Activated naive CD4-positive, alpha-beta T cell treated with anti-CD3 and anti-CD28 coated beads for 36 hours (primary cell): ENCODE measurements at regions not wholly inside any gene's neighbourhood (a gene's known extent, or its start where the extent isn't known, plus 50 kb on each side); places are given as distances from the start of the nearest gene placed in this dataset.

Experiments used
- CTCF ChIA-PET: fragments of 350-600 bp; sonication (Branson Sonifier 250); formaldehyde crosslinking; loops from one replicate; lab custom pipeline; 2021; ENCODE audit warnings: antibody characterized with exemption; lab: Charles Lee
- DNase-seq: peaks from one replicate; pipeline ENCODE4 v3.0.0-alpha.2; 2020
- H3K27ac Mint-ChIP-seq: one replicate; pipeline ENCODE4 v1.8.0; 2021; ENCODE audit warnings: mild to moderate bottlenecking, mixed read lengths
- H3K27me3 Mint-ChIP-seq: one replicate; pipeline ENCODE4 v1.8.0; 2021; ENCODE audit warnings: low read depth, mixed read lengths
- H3K36me3 Mint-ChIP-seq: one replicate; pipeline ENCODE4 v1.8.0; 2021; ENCODE audit warnings: low read depth, mixed read lengths
- H3K4me1 Mint-ChIP-seq: one replicate; pipeline ENCODE4 v1.8.0; 2021; ENCODE audit warnings: low read depth, mixed read lengths
- H3K4me3 Mint-ChIP-seq: one replicate; pipeline ENCODE4 v1.8.0; 2021; ENCODE audit warnings: mild to moderate bottlenecking, moderate library complexity, mixed read lengths
- H3K9me3 Mint-ChIP-seq: one replicate; pipeline ENCODE4 v1.8.0; 2021; ENCODE audit warnings: mixed read lengths
- intact Hi-C: fragments of 100-400 bp; cut with micrococcal nuclease; formaldehyde crosslinking; loops from one replicate; pipeline ENCODE4 v1.15.1; 2023

- peak overlapping the region; percentile 46 for H3K27ac Mint-ChIP-seq
- H3K4me1 Mint-ChIP-seq: peaks cover 23% of the 10 kb centered on the region
- H3K9me3 Mint-ChIP-seq: no peaks in the 10 kb centered on the region
- H3K36me3 Mint-ChIP-seq: no peaks in the 10 kb centered on the region
- CTCF ChIA-PET: interaction anchor here (0.6 to 1.0 kb wide), 4 partner anchors 11 to 32 kb away, joined by 3 to 4 read pairs (median 4); no protein-coding TSS in a partner anchor
- no peak overlapping the region for H3K4me3 Mint-ChIP-seq
- intact Hi-C loops: loop anchor here (1.0 to 5.0 kb wide), 6 partner anchors 31 to 1879 kb away; no protein-coding TSS in a partner anchor
- H3K27me3 Mint-ChIP-seq: peaks cover 68% of the 10 kb centered on the region
- DNase-seq: peak; percentile 86
Measured at GRCh38 chr6:6515691-6516607, 72.6 kb upstream of the LY86 start.

GRCh38 chr6:6516666-6517458 lies 71.7 kb upstream of the LY86 start:
- H3K4me3 Mint-ChIP-seq: no peak overlapping the region
- peaks cover 72% of the 10 kb centered on the region for H3K27me3 Mint-ChIP-seq
- H3K27ac Mint-ChIP-seq: peak overlapping the region; percentile 46
- intact Hi-C loops: loop anchor here (2.0 to 5.0 kb wide), 3 partner anchors 44 to 1880 kb away; no protein-coding TSS in a partner anchor
- H3K4me1 Mint-ChIP-seq: peaks cover 23% of the 10 kb centered on the region
- CTCF ChIA-PET: interaction anchor here (0.6 to 1.0 kb wide), 3 partner anchors 17 to 29 kb away, joined by 3 to 4 read pairs (median 4); no protein-coding TSS in a partner anchor
- no peaks in the 10 kb centered on the region for H3K9me3 Mint-ChIP-seq
- peak; percentile 42 for DNase-seq
- H3K36me3 Mint-ChIP-seq: no peaks in the 10 kb centered on the region

DNA sequence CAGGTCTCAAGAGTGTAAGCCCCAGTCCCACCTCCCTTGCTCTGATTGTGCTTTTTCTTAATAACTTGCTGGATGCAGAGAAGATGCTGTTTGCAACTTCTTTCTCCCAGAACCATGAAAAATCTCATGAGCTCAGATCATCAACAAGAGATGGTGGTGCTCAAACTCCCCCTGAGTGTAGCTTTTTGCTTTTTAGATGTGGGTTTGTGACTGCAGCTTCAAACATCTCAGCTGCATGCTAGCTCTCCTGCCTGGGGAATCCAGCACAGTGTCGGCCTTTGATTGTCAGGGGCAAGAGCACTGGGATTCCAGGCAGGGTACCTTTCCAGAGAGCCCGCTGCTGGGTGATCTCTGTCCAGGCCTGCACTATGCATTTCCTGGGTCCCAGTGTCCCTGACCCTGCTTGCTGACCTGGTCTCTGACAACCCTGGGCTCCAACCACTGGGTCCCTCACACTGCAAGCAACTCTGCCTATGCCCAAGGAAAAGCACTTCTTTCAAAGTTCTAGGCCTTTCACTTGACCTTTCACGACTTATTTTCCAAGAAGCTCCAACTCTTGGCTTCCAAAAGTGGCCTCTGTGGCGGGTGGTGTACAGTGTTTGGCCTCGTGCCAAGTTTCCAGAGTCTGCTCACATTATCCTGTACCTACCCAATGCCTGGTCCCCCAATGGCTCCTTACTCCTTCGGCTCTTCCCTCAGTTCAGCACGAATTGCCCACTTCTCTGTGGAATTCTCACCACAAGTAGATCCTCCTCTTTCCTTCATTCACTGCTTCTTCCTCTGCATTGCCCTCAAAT lies 69.7 kb upstream of the LY86 start:
- Mint-ChIP-seq H3K27ac (no peak overlapping the region), H3K36me3 (no peaks in the 10 kb centered on the region), H3K4me1 (peaks cover 23% of the 10 kb centered on the region), H3K4me3 (no peak overlapping the region), H3K27me3 (peaks cover 70% of the 10 kb centered on the region), H3K9me3 (no peaks in the 10 kb centered on the region)
- intact Hi-C loops: loop anchor here (5.0 kb wide), 2 partner anchors 1727 to 1882 kb away; no protein-coding TSS in a partner anchor
- DNase-seq: no peak
- CTCF ChIA-PET: no interaction called here

GRCh38 chr6:6521961-6522482 lies 66.5 kb upstream of the LY86 start:
- intact Hi-C loops: no loop called here
- no peak overlapping the region for H3K4me3 Mint-ChIP-seq
- no peaks in the 10 kb centered on the region for H3K36me3 Mint-ChIP-seq
- no peak for DNase-seq
- CTCF ChIA-PET: interaction anchor here (0.7 kb wide), 1 partner anchor 16 kb away, joined by 3 read pairs; no protein-coding TSS in a partner anchor
- H3K9me3 Mint-ChIP-seq: no peaks in the 10 kb centered on the region
- H3K27ac Mint-ChIP-seq: no peak overlapping the region
- H3K27me3 Mint-ChIP-seq: peaks cover 73% of the 10 kb centered on the region
- peaks cover 13% of the 10 kb centered on the region for H3K4me1 Mint-ChIP-seq

- no peaks in the 10 kb centered on the region for H3K9me3 Mint-ChIP-seq
- no peak overlapping the region for H3K27ac Mint-ChIP-seq
- no peak for DNase-seq
- H3K27me3 Mint-ChIP-seq: peaks cover 77% of the 10 kb centered on the region
- CTCF ChIA-PET: no interaction called here
- H3K36me3 Mint-ChIP-seq: no peaks in the 10 kb centered on the region
- intact Hi-C loops: no loop called here
- peaks cover 12% of the 10 kb centered on the region for H3K4me1 Mint-ChIP-seq
- no peak overlapping the region for H3K4me3 Mint-ChIP-seq
Measured at GRCh38 chr6:6522709-6523108, 65.8 kb upstream of the LY86 start.

DNA sequence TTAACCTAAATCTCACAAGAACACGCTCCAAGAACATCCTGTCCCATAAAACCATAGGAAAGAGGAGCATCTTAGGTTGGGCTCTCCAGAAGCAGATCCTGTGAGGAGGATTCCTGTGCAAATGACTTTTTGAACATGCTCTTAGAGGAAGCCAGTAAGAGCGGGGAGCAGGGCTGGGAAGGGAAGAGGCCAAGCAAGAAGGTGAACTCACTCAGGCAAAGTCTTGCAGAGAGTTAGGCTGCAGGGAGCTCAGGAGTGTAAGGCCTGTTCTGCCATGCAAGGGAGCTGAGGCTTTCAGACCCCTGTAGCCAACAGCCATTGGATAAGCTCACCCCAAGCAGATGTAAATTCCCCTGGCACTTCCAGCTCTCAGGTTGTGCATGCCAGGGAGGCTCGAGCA lies 63.6 kb upstream of the LY86 start:
- intact Hi-C loops: no loop called here
- Mint-ChIP-seq H3K36me3 (no peaks in the 10 kb centered on the region), H3K27me3 (peaks cover 64% of the 10 kb centered on the region), H3K4me3 (no peak overlapping the region), H3K27ac (no peak overlapping the region), H3K4me1 (peaks cover 7% of the 10 kb centered on the region), H3K9me3 (no peaks in the 10 kb centered on the region)
- CTCF ChIA-PET: no interaction called here
- DNase-seq: no peak

GRCh38 chr6:6525933-6526332 lies 62.6 kb upstream of the LY86 start:
- H3K27ac Mint-ChIP-seq: no peak overlapping the region
- peaks cover 7% of the 10 kb centered on the region for H3K4me1 Mint-ChIP-seq
- H3K4me3 Mint-ChIP-seq: no peak overlapping the region
- intact Hi-C loops: no loop called here
- no peaks in the 10 kb centered on the region for H3K36me3 Mint-ChIP-seq
- no peaks in the 10 kb centered on the region for H3K9me3 Mint-ChIP-seq
- H3K27me3 Mint-ChIP-seq: peaks cover 60% of the 10 kb centered on the region
- CTCF ChIA-PET: interaction anchor here (0.6 to 1.4 kb wide), 3 partner anchors 9 to 160 kb away, joined by 3 to 5 read pairs (median 4); no protein-coding TSS in a partner anchor
- DNase-seq: no peak

DNA sequence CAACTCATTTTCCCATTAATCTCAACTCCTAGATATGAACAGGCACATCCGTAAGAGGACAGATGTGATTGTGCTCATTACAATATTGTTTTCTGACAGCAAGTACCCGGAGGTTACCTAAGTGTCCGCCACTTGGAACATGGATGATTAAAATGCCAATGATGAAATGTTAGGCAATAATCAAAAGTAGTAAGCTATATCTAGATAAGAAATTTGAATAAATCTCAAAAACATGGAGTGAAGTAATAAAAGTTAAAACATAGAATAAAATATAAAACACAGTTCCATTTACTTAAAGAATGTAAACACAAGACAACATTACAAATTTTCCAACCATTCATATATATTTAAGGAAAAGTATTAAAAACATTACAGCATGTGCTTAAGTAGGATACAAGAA lies 59.2 kb upstream of the LY86 start:
- CTCF ChIA-PET: interaction anchor here (0.6 to 1.7 kb wide), 3 partner anchors 18 to 863 kb away, joined by 3 to 6 read pairs (median 4); no protein-coding TSS in a partner anchor
- no peak overlapping the region for H3K27ac Mint-ChIP-seq
- DNase-seq: no peak
- H3K4me3 Mint-ChIP-seq: no peak overlapping the region
- no peaks in the 10 kb centered on the region for H3K36me3 Mint-ChIP-seq
- intact Hi-C loops: no loop called here
- H3K27me3 Mint-ChIP-seq: peaks cover 33% of the 10 kb centered on the region
- H3K4me1 Mint-ChIP-seq: peaks cover 7% of the 10 kb centered on the region
- H3K9me3 Mint-ChIP-seq: no peaks in the 10 kb centered on the region

DNA sequence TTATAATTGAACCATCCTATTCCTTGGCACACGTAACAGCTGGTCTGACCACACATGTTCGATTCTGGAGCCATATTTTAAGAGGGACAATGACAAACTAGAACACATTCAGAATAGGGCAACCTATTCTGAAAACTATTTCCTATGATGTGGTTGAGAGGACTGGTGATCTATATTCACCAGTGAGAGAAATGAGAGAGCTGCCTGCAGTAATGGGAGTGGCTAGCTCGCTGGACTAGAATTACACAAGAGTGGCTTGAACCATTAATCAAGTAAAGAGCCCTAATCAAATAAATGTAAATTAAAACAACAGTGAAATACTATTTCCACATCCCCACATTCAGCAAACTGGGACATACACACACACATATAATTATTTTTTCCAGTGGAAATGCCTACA lies 55.3 kb upstream of the LY86 start:
- Mint-ChIP-seq H3K27me3 (peaks cover 8% of the 10 kb centered on the region), H3K4me3 (no peak overlapping the region), H3K4me1 (peaks cover 3% of the 10 kb centered on the region), H3K9me3 (no peaks in the 10 kb centered on the region), H3K36me3 (no peaks in the 10 kb centered on the region), H3K27ac (no peak overlapping the region)
- CTCF ChIA-PET: interaction anchor here (4.8 kb wide), 1 partner anchor 14 kb away, joined by 21 read pairs; no protein-coding TSS in a partner anchor
- DNase-seq: no peak
- intact Hi-C loops: no loop called here

- H3K4me1 Mint-ChIP-seq: peaks cover 6% of the 10 kb centered on the region
- no peaks in the 10 kb centered on the region for H3K9me3 Mint-ChIP-seq
- intact Hi-C loops: no loop called here
- no peak overlapping the region for H3K4me3 Mint-ChIP-seq
- no peaks in the 10 kb centered on the region for H3K36me3 Mint-ChIP-seq
- H3K27ac Mint-ChIP-seq: no peak overlapping the region
- H3K27me3 Mint-ChIP-seq: peaks cover 2% of the 10 kb centered on the region
- CTCF ChIA-PET: interaction anchor here (0.9 to 4.8 kb wide), 2 partner anchors 8 to 13 kb away, joined by 4 to 21 read pairs; no protein-coding TSS in a partner anchor
- no peak for DNase-seq
Measured at GRCh38 chr6:6534399-6534798, 54.1 kb upstream of the LY86 start.

- no peaks in the 10 kb centered on the region for H3K36me3 Mint-ChIP-seq
- CTCF ChIA-PET: interaction anchor here (2.2 kb wide), 1 partner anchor 10 kb away, joined by 7 read pairs; no protein-coding TSS in a partner anchor
- peaks cover 7% of the 10 kb centered on the region for H3K27me3 Mint-ChIP-seq
- no peaks in the 10 kb centered on the region for H3K9me3 Mint-ChIP-seq
- peaks cover 6% of the 10 kb centered on the region for H3K4me1 Mint-ChIP-seq
- no peak for DNase-seq
- no peak overlapping the region for H3K4me3 Mint-ChIP-seq
- H3K27ac Mint-ChIP-seq: no peak overlapping the region
- intact Hi-C loops: no loop called here
Measured at GRCh38 chr6:6537488-6538260, 50.8 kb upstream of the LY86 start.
